ENCODE measurements at regions not wholly inside any gene's neighbourhood (a gene's known extent, or its start where the extent isn't known, plus 50 kb on each side); places are given as distances from the start of the nearest gene placed in this dataset.

GRCh38 chr10:10223131-10223530, 794.5 kb upstream of the CELF2 start:
- no peak overlapping the region for H3K4me2 ChIP-seq (ENCODE audit: low read length)
- H3K36me3 ChIP-seq (ENCODE audit: control insufficient read depth in 1 of 2, insufficient read depth in 2 of 2, low read length in 2 of 2), result no peaks in the 10 kb centered on the region
- H3K27ac ChIP-seq (ENCODE audit: low read depth, low read length), result no peak overlapping the region
- TF ChIP-seq TCF7L2 (IDR thresholded peaks at IDR 0.05; ENCODE audit: borderline replicate concordance, extremely low read depth, insufficient read depth, insufficient read length) (no peak), REST (IDR thresholded peaks at IDR 0.05; ENCODE audit: low read depth) (no peak), POLR2A (IDR thresholded peaks at IDR 0.05; ENCODE audit: borderline replicate concordance, extremely low read depth, insufficient read depth, insufficient read length) (no peak), RAD21 (IDR thresholded peaks at IDR 0.05; ENCODE audit: low read depth) (no peak), EZH2 (IDR thresholded peaks at IDR 0.05) (no peak)
- H3K4me1 ChIP-seq (ENCODE audit: control insufficient read depth in 1 of 2, insufficient read depth in 2 of 2, low read length in 2 of 2), result no peaks in the 10 kb centered on the region
- H3K9me3 ChIP-seq (ENCODE audit: control insufficient read depth in 1 of 2, insufficient read depth in 1 of 2, low read depth in 1 of 2, low read length in 2 of 2), result peaks cover 8 to 10% of the 10 kb centered on the region in 2 experiments; a peak in 1 of 4 replicates
- H3K27me3 ChIP-seq (ENCODE audit: insufficient read depth, low read length), result no peaks in the 10 kb centered on the region
- H3K79me2 ChIP-seq (ENCODE audit: insufficient read depth, low read length), result no peaks in the 10 kb centered on the region
- ChIA-PET POLR2A (no interaction called here), RAD21 (ENCODE audit: low non-redundant PET in 1 of 2, low total read pairs in 2 of 2, uncharacterized antibody in 2 of 2, unreplicated experiment in 2 of 2) (no interaction called here), CTCF (no interaction called here)
- no peak for ATAC-seq
- BruUV-seq (replicated peaks), result no TSS peak
- H2AFZ ChIP-seq (ENCODE audit: low read depth, low read length, poor library complexity, severe bottlenecking), result no peak overlapping the region
- intact Hi-C loops (cut with micrococcal nuclease), result no loop called here
- no peaks in the 10 kb centered on the region for H3K9me2 ChIP-seq (ENCODE audit: insufficient read depth)
- no peak overlapping the region for H3K9ac ChIP-seq (ENCODE audit: low read length)
- no peak overlapping the region for H3K4me3 ChIP-seq (replicated peaks in 1 of 2; ENCODE audit: low read depth in 1 of 2, low read length in 2 of 2)
- H4K20me1 ChIP-seq (ENCODE audit: insufficient read depth), result no peaks in the 10 kb centered on the region
- DNase-seq (ENCODE audit: low read depth, low spot score), result no peak

- ATAC-seq (no peak), DNase-seq (ENCODE audit: low read depth, low spot score) (no peak)
- H3K79me2 ChIP-seq (ENCODE audit: insufficient read depth, low read length), result no peaks in the 10 kb centered on the region
- H3K36me3 ChIP-seq (ENCODE audit: control insufficient read depth in 1 of 2, insufficient read depth in 2 of 2, low read length in 2 of 2), result no peaks in the 10 kb centered on the region
- no peaks in the 10 kb centered on the region for H3K27me3 ChIP-seq (ENCODE audit: insufficient read depth, low read length)
- POLR2A ChIA-PET, result no interaction called here
- intact Hi-C loops (cut with micrococcal nuclease), result no loop called here
- CTCF ChIA-PET, result no interaction called here
- H4K20me1 ChIP-seq (ENCODE audit: insufficient read depth), result no peaks in the 10 kb centered on the region
- BruUV-seq (replicated peaks), result no TSS peak
- H3K4me3 ChIP-seq (replicated peaks in 1 of 2; ENCODE audit: low read depth in 1 of 2, low read length in 2 of 2), result no peak overlapping the region
- no peaks in the 10 kb centered on the region for H3K4me1 ChIP-seq (ENCODE audit: control insufficient read depth in 1 of 2, insufficient read depth in 2 of 2, low read length in 2 of 2)
- peaks cover 4 to 15% of the 10 kb centered on the region in 2 experiments; a peak in 2 of 4 replicates for H3K9me3 ChIP-seq (ENCODE audit: control insufficient read depth in 1 of 2, insufficient read depth in 1 of 2, low read depth in 1 of 2, low read length in 2 of 2)
- H3K9me2 ChIP-seq (ENCODE audit: insufficient read depth), result no peaks in the 10 kb centered on the region
- RAD21 ChIA-PET (ENCODE audit: low non-redundant PET in 1 of 2, low total read pairs in 2 of 2, uncharacterized antibody in 2 of 2, unreplicated experiment in 2 of 2), result no interaction called here
- no peak overlapping the region for H3K27ac ChIP-seq (ENCODE audit: low read depth, low read length)
- H3K9ac ChIP-seq (ENCODE audit: low read length), result no peak overlapping the region
- H2AFZ ChIP-seq (ENCODE audit: low read depth, low read length, poor library complexity, severe bottlenecking), result no peak overlapping the region
- H3K4me2 ChIP-seq (ENCODE audit: low read length), result no peak overlapping the region
- TF ChIP-seq EGR1 (IDR thresholded peaks at IDR 0.05; ENCODE audit: low read depth), result no peak
- no peak for TF ChIP-seq REST (IDR thresholded peaks at IDR 0.05; ENCODE audit: low read depth)
- no peak for TF ChIP-seq EZH2 (IDR thresholded peaks at IDR 0.05)
- TF ChIP-seq SIN3A (IDR thresholded peaks at IDR 0.05; ENCODE audit: low read depth), result no peak
- TF ChIP-seq ZBTB33 (IDR thresholded peaks at IDR 0.05; ENCODE audit: extremely low read depth, insufficient replicate concordance, low read length), result no peak
- no peak for TF ChIP-seq FOSL1 (IDR thresholded peaks at IDR 0.05; ENCODE audit: low read depth)
- TF ChIP-seq JUND (IDR thresholded peaks at IDR 0.05), result no peak
- no peak for TF ChIP-seq SRF (IDR thresholded peaks at IDR 0.05; ENCODE audit: low read depth)
- TF ChIP-seq SP1 (IDR thresholded peaks at IDR 0.05; ENCODE audit: low read depth), result no peak
These were observed 792.5 kb upstream of the CELF2 start for GRCh38 chr10:10225136-10225676.

Data from HCT116 (cell line).